SKM-1 (cell line): ENCODE measurements at regions not wholly inside any gene's neighbourhood (a gene's known extent, or its start where the extent isn't known, plus 50 kb on each side); places are given as distances from the start of the nearest gene placed in this dataset.

Experiments used
- DNase-seq: peaks from one replicate; lab custom pipeline; 2025; ENCODE audit not compliant: unreplicated experiment; lab: John Stamatoyannopoulos, UW

DNA sequence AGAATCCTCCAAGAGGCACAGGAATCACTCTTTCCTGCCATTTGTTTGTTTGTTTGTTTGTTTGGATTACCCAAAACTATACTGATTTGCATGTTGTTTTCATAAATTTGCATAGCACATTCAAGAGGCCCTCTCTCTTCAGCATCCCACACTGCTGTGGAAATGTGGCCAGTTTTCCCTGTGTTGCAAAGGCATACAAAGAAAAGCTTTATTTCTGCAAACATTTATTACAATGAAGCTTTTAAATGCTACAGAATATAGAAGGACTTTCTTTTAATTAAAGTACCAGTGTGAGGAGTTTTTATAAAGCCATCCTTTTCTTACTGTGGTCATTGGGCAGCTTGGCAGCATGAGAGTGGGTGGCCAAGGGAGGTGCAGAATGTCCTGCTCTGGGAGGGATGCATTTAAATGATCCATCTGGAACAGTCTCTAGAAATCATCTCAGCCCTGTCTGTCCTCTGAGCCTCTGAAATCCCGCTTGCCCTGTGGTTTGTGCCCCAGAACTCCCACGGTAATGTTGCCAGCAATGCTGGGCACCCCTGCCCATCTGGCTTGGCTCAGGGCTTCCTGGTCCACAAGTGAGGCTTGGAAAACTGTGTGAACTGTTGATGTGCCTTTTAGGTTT, 356.8 kb upstream of the KIF2A start:
- no peak for DNase-seq

DNA sequence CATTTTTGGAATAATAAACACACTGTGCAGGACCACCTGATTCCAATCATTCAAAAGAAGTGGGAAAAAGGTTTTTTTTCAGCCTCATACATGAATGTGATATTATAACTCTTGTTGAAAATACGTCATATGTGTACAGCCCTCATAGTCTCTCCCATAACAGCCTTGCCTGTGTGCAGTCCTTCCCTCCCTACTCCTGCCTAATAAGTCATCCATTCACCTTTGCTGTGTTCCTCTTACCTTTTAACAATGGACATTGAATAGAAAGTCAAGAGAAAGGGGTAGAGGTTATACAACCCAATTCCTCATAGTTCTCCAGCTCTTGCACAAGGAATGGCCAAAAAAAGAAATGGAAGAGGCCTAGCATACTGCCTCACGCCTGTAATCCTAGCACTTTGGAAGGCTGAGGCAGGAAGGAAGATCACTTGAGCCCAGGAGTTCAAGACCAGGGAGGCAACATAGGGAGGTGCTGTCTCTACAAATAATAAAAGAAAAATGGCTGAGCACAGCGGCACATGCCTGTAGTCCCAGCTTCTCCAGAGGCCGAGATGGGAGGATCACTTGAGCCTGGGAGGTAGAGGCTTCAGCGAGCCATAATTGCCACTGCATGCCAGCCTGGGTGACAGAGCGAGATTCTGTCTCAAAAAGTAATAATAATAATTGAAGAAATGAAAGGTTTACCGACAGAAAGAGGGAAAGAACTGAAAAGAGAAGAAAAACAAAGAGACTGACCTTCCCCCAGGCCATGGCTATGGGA, 356.1 kb upstream of the KIF2A start:
- DNase-seq = no peak

DNA sequence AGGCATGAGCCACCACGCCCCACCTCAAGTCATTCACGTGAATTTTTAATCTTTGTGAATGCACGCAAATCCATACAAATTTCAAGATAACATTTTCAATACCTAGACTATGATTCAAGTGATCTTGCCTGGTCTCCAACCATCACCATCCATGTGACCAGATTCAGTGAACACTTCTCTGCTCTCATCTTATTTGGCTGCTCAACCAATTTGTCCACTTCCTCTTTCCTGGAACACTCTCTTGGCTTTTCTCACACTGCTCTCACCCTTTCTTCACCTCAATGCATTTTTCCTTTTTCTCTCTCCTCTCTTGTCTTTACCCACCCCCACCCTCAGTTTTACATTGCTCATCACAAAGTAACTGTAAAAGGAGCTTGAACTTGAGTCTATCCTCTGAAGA, 354.7 kb upstream of the KIF2A start:
- no peak for DNase-seq

DNA sequence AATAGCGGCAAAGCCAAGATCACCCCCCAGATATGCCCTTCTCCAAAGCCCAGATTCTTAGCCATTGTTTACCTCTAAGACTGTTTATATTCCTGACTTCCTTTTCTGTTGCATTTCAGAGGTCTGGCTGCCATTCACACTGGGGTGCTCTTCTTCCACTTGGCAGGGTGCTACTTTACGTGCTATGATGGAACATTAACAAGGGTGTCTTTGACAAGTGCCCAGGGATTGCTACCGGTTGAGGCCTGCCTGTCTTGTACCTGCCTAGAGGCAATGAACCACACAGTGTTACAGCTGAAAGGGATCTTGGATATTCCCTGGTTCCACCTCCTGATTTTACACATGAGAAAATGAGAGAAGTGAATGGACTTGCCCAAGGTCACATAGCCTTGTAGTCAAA, 352.1 kb upstream of the KIF2A start:
- DNase-seq = no peak

DNA sequence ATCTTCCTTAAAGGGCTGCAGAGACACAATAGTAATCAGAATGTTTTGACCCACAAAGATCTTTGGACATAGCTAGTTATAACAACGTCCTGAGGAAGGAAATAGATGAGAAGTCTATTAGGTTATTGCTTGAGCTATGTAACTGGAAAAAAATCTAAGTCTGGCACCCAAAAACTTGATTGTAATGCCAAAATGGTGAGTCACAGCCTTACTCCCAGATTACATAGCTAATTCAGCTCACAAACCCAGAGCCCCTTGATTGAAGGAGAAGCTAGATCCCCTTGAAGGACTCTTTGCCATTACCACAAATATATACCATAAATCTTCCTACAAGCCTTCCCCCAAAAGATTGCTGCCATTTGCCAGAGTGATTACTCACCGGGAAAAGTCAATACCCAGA, 341.8 kb upstream of the KIF2A start:
- no peak for DNase-seq

DNA sequence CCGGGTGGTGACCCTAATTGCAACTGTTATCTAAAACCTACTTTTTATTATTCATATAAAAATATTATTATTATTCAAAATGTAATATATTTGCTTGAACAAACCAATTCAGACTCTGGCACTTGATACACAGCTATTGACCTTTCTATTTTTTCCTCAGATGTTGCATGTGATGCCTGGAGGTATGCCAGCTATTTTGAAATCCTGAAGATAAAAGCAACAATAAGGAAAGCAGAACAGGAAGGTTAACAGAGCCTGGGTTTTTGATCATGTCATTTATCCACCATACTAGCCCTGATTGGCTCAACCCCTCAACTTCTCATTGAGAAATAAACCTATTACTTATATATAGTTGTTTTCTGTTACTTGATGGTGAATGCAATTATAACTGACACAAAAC, 340.9 kb upstream of the KIF2A start:
- DNase-seq = no peak

DNA sequence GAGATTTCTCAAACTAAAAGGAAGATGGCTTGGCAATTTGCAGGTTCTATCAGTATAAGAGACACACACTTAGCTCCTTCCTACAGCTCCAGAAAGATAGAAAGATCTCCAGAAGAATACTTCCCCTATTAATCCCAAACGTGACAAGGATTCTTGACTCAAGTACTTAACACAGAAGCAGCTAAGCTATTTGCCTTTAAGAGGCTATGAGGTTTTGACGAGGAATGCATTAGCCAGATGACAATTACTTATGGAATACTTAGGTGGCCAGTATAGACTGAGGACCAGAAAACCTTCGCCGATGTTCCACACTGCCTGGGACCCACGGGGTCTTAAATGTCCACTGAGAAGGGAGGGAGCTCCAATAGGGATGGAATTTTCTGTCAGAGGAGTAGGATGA, 340.5 kb upstream of the KIF2A start:
- DNase-seq = no peak

DNA sequence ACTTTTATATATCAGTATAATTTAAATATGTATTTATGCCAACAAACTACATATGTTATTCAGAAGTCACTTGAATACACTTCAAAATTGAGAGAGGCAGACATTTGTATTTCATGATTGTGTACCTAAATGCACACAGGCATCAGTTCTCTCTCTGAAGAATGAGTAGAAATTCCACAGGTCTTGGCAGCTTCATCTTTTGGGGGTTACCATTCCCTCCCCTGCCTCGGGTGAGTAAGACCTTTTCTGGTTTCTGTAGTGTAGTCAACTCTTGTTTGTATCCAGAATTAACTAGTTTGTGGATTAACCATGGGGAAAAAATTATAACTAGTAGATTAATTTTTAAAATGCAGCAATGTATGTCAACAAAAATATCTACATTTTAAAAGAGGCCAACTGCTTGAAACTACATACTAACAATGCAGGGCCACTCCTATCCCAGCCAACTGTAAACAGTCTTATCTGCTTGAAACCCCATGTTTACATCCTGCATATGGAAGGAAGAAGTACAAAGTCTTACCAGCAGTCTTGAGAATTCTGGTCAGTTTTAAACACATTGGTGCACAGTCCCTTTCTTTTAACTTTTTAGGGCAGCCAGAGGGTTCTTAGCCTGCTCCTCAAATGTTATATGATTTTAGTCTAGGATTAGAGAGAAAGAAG, 339.6 kb upstream of the KIF2A start:
- no peak for DNase-seq

DNA sequence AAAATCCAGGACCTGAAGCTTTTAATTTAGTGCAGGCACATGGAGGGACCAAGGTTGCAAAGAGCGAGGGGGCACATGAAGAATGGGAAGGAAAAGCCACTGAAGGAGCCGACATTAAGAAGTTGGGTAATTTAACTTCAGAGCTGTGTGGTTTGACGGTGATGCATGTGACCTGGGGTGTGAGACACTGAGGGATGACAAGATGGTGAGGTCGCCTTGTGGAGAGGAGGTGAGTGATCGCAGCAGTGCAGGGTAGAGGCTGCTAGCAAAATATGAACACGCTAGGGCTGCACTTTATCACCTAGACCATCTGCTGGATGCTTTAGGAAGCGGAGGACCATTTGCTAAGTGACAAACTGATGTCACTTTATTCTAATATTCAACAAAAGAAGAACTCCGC, 339.0 kb upstream of the KIF2A start:
- no peak for DNase-seq

DNA sequence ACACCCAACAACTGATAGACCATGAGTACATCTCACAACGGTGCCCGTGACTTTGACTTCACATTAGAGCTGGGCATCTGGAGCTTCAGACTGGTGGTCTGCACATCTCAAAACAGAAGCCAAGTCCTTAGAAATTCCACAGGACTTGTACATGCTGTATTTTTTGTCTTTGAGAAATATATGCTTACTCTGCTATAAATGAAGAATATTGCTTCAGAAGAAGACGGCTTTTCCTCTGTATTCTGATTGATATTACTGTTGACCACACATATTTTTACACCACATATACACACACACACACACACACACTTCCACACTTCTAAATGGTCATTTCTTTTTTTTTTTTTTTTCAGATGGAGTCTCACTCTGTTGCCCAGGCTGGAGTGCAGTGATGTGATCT, 338.3 kb upstream of the KIF2A start:
- DNase-seq = no peak

DNA sequence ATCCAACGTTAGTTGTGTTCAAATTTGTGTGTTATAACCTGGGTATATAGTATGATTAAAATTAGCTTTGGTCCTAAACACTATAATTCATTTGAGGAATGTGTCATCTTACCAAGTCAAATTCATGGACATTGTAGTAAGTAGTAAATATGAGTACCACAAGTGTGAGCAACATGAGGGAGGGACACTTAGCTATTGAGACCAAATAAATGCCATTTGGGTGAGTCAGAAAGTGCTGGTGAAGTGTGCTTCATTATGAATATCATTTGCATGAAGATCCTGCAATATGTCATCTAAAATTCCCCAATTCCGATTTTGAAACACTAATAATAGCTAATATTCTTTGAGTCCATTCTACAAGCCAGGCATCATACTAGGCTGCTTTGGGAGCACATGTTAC, 336.7 kb upstream of the KIF2A start:
- DNase-seq = no peak

DNA sequence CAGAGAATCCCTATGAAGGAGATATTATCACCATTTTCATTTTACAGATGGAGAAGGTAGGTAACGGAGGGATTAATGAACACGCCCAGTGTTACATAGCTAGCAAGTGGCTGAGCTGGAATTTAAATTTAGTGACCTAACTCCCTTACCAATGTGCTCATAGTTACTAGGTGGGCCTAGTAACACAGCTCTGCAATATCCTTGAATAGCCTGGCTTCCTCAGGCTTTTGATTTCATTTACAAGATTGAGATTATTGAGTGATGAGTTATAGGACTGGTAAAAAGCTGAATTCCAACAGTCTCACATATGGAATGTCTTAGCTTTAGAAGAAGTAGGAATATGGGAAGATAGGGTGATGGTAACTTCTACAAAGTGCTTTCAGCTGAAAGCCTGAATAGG, 336.3 kb upstream of the KIF2A start:
- no peak for DNase-seq

DNA sequence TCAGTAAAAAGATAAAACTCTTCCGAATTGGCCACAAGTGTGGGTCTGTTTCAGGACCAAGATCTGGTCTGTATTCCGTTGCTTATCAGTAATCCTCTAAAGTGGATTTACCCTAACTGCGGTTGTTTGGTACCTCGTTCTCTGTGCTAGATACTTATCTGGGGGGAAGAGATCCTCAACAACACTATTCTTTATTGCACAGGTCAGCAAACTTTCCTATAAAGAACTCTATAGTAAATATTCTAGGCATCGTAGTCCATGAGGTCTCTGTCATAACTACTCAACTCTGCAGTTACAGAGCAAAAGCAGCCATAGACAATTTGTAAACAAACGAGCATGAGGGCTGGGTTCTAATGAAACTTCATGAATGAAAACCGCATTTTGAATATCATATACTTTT, 335.8 kb upstream of the KIF2A start:
- DNase-seq = no peak

DNA sequence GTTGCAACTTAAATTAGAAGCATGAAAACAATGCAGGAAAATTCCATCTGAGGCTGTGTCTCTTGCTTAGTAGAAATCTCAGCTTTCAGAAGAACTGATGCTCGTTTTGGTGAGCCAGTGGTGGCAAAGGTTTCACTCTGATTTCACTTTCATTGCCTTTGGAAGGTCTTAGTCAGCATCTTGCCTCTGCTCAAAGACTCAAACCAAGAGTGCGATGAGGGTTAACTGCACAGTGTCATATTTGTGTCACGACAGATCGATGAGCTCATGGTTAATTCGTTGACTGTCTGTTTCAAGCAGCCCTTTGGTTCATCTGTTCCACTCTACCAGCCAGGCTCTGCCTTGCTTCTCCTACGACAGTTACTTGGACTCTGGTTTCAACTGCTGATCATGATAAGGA, 331.3 kb upstream of the KIF2A start:
- DNase-seq = no peak

DNA sequence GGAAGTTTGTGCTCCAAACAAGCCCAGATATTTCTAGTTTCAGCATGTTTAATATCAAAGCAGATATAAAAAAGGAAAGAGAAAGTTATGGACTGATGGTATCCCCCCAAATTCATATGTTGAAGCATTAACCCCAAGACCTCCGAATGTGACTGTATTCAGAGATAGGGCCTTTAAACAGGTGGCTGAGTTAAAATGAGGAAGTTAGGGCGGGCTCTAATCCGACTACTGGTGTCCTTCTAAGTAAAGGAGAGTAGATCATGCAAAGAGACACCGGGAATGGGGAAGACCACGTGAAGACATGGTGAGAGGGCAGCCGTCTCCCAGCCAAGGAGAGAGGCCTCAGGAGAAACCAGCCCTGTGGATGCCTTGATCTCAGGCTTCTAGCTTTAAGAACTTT, 324.1 kb upstream of the KIF2A start:
- DNase-seq = no peak

DNA sequence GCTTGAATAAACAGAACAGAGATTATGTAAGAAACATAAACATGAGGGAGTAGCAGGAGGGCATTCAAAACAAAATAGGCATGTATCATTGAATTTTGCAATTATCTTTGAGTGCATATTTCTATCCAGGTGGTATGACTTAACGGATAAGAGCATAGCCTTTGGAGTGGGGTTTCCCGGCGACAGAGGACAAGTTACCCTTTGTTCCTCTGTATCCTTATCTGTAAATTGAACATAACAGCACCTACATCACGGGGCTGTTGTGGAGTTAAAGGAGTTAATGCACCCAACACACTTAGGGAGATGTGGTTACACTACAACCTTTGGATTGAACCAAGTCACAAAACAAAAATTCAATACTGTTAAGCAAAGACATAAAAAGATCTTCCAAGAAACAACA, 314.6 kb upstream of the KIF2A start:
- DNase-seq = no peak

DNA sequence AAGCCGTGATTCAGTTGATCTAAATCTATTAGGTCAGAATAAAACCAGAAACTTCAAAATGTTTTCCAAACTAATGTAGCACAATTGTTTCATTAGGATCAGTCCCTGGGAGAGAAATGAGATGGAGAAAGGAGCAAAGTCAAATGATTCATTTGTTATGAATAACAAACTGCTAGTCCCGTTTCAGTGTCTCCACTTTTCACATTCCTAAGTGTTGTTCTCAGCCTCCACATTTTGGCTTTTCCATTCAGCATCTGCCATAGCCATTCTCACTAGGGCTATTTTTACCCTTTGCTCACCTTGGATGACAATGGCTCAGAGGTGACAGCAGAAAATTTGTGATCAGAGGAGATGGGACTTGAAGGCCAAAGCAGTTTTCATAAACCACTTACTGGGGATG, 314.1 kb upstream of the KIF2A start:
- no peak for DNase-seq

DNA sequence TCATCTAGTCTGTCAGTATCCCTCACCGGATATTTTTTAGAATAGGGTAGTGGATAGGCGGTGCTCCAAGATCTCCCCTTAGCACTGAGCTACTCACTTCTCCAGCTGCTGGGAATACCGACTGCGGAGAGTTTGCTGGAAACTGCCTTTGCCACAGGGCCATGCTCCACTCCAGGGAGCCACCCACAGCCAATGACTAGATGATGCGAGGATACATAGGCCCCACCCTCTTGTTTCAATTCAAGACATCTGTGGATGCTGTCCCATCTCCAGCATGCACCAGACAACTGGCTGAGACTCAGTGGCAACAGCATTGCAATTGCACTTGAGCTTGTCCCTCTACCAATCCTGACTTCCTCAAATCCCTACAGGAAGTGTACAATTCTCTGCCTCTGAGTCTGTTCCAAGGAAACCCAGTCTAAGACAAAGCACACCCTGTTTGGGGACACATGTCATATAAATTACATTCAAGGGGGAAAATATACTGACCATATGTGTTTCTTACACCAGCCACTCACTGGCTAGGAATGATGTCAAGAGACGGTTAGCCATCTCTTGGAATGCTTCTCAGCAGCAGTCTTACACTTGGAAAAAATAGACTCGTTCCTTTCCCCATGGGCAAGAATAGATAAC, 312.6 kb upstream of the KIF2A start:
- no peak for DNase-seq

DNA sequence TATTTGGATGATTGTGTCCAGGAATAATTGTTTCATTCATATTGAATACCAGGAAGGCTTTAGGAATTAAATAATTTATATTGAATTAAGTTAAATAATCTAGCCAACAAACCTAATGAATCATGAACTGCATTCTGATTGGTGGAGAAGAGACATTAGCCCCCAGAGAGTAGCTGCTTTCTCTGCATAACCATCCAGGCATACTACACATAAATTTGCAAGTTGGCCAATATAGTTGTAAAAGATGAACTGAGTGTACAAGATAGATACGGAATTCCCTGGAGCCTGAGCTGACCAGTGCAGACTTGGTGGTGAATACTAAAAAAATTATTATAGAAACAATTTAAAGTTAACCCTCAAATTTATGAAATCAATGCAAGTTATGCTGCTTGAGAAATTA, 311.8 kb upstream of the KIF2A start:
- DNase-seq = no peak

DNA sequence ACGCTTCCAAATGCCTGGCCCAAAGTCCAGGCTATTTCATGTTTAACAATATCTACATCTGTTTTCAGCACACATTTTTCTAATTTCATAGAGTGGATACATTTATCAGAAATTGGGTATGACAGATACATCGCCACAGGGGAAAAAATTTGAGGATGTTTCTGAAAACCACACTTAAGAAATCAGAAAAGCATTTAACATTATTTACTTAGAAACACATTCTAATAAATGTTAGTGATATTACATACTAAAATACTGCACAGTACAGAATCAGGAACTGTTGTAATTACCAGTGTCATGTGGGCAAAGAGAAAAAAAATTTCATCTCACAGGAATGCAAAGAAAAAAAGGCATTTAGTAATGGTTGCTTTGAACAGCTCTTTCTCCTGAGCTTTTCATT, 310.5 kb upstream of the KIF2A start:
- DNase-seq = no peak

DNA sequence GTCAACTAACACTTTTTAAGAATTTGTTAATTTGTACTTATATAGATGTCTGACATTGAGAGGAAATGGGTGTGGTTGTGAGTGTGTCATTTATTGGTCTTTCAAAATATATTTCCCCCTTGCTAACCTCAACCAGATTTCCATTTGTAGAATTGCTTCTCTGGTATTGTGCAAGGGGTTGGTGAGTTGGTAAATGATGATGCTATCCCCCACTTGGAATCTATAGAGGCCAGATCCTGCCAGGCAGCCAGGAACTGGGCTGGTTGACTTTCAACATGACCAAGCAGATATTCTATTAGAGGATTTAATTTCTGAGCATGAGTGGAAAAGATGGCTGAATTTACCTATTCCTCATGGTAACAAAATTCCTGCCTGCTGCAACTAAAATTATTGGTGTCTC, 306.6 kb upstream of the KIF2A start:
- no peak for DNase-seq

DNA sequence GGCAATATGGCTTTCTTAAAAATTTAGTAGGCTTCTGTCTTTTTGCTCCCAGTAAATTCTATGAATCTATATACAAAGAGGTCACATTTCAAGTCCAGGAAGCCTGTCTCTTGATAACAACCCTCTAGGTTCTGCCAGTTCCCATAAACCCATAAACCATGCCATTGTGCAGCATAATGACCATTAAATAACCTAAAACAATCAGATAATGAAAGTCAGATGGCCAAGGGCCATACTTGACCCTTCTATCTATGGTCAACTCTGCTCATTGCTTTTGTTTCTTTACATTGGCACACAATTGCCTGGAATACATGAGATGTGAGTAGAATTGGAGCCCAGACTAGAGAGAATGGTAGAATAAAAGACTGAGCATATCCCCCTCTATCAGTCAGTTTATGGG, 305.4 kb upstream of the KIF2A start:
- no peak for DNase-seq
